IMR-90 (cell line): ENCODE measurements at regions not wholly inside any gene's neighbourhood (a gene's known extent, or its start where the extent isn't known, plus 50 kb on each side); places are given as distances from the start of the nearest gene placed in this dataset.

Experiments used
- ATAC-seq: fragments of 200-7000 bp; cut with Tn5 transposase; 2 replicates; pipeline ENCODE4 v1.9.1; 2020; ENCODE audit warnings: low read depth, mild to moderate bottlenecking, moderate library complexity
- BruUV-seq: library from RNA; stranded (reverse); fragments of 400-500 nt; replicated peaks from 2 replicates; lab custom pipeline; 2021; lab: Mats Ljungman, UMichigan
- CTCF ChIA-PET: fragments of 300-600 bp; formaldehyde crosslinking; extraction: SDS; loops from one replicate; lab custom pipeline; 2021; ENCODE audit warnings: antibody characterized with exemption; lab: Yijun Ruan, JAX
- POLR2A ChIA-PET: fragments of 300-600 bp; sonication (Branson Sonifier 250); formaldehyde crosslinking; loops from one replicate; lab custom pipeline; 2022; ENCODE audit warnings: antibody characterized with exemption; ENCODE audit not compliant: unreplicated experiment; lab: Charles Lee
- DNase-seq: peaks from one replicate; pipeline ENCODE4 v3.0.0; 2013
- H2AFZ ChIP-seq: replicated peaks from 2 replicates; pipeline ENCODE3; 2013; ENCODE audit warnings: low read length, mild to moderate bottlenecking; ENCODE audit not compliant: poor library complexity
- H2AK5ac ChIP-seq: 2 replicates; pipeline ENCODE4 v1.6.1; 2013; ENCODE audit warnings: low read depth, low read length, inconsistent platforms
- H2AK9ac ChIP-seq: replicated peaks from 2 replicates; pipeline ENCODE3; 2013; ENCODE audit warnings: mild to moderate bottlenecking, low read depth, low read length, moderate library complexity; ENCODE audit not compliant: poor library complexity
- H2BK120ac ChIP-seq: 2 replicates; pipeline ENCODE4 v1.6.1; 2013; ENCODE audit warnings: low read depth, low read length, inconsistent platforms
- H2BK15ac ChIP-seq: 3 replicates; pipeline ENCODE4 v1.6.1; 2013; ENCODE audit warnings: low read depth, low read length, inconsistent platforms
- H2BK20ac ChIP-seq: 2 replicates; pipeline ENCODE4 v1.6.1; 2013; ENCODE audit warnings: low read depth, mild to moderate bottlenecking, inconsistent platforms, low read length, moderate library complexity
- H2BK5ac ChIP-seq: 2 replicates; pipeline ENCODE4 v1.6.1; 2013; ENCODE audit warnings: mild to moderate bottlenecking, low read depth, low read length, inconsistent platforms; ENCODE audit not compliant: poor library complexity, severe bottlenecking
- H3K14ac ChIP-seq: replicated peaks from 2 replicates; pipeline ENCODE4 v1.6.1; 2013; ENCODE audit warnings: low read depth, low read length, inconsistent platforms
- H3K18ac ChIP-seq: 2 replicates; pipeline ENCODE4 v1.6.1; 2013; ENCODE audit warnings: low read depth, low read length, control low read depth
- H3K23ac ChIP-seq: 2 replicates; pipeline ENCODE4 v1.6.1; 2013; ENCODE audit warnings: low read depth, low read length, inconsistent platforms
- H3K27ac ChIP-seq: 2 replicates; pipeline ENCODE4 v1.5.1; 2013; ENCODE audit warnings: mild to moderate bottlenecking, control low read depth, low read length; ENCODE audit not compliant: insufficient read depth
- H3K27me3 ChIP-seq: 2 replicates; pipeline ENCODE4 v1.6.1; 2013; ENCODE audit warnings: low read length; ENCODE audit not compliant: control insufficient read depth, insufficient read depth
- H3K36me3 ChIP-seq: 2 replicates; pipeline ENCODE4 v1.6.1; 2013; ENCODE audit warnings: low read length, mixed read lengths; ENCODE audit not compliant: control insufficient read depth, insufficient read depth
- H3K4ac ChIP-seq: 2 replicates; pipeline ENCODE4 v1.6.1; 2013; ENCODE audit warnings: low read depth, low read length, inconsistent platforms
- H3K4me1 ChIP-seq: 2 replicates; pipeline ENCODE4 v1.6.1; 2013; ENCODE audit warnings: low read length, mixed read lengths; ENCODE audit not compliant: control insufficient read depth, insufficient read depth
- H3K4me2 ChIP-seq: 2 replicates; pipeline ENCODE4 v1.6.1; 2013; ENCODE audit warnings: low read depth, mild to moderate bottlenecking, control low read depth, low read length, moderate library complexity
- H3K4me3 ChIP-seq: 2 replicates; pipeline ENCODE4 v1.5.1; 2013; ENCODE audit warnings: low read depth, mild to moderate bottlenecking, control low read depth, low read length, moderate library complexity; ENCODE audit not compliant: insufficient read depth
- H3K56ac ChIP-seq: 2 replicates; pipeline ENCODE4 v1.6.1; 2013; ENCODE audit warnings: low read length, inconsistent platforms; ENCODE audit not compliant: insufficient read depth; ENCODE audit errors: extremely low read depth
- H3K79me1 ChIP-seq, 2 experiments: 2 replicates each; pipeline ENCODE4 v1.6.1; 2013; ENCODE audit warnings: low read length in 2 of 2, inconsistent platforms in 1 of 2, low read depth in 1 of 2
- H3K9ac ChIP-seq: 2 replicates; pipeline ENCODE4 v1.6.1; 2013; ENCODE audit warnings: low read depth, low read length, control low read depth
- H3K9me1 ChIP-seq: 2 replicates; pipeline ENCODE4 v1.6.1; 2013; ENCODE audit warnings: low read length, inconsistent platforms; ENCODE audit not compliant: insufficient read depth
- H3K9me3 ChIP-seq: 2 replicates; pipeline ENCODE4 v1.6.1; 2013; ENCODE audit warnings: low read length; ENCODE audit not compliant: control insufficient read depth, insufficient read depth
- H4K20me1 ChIP-seq: 2 replicates; pipeline ENCODE4 v1.6.1; 2013; ENCODE audit warnings: low read length, inconsistent platforms; ENCODE audit not compliant: insufficient read depth
- H4K5ac ChIP-seq: 2 replicates; pipeline ENCODE4 v1.6.1; 2013; ENCODE audit warnings: mild to moderate bottlenecking, low read depth, low read length, control low read depth
- H4K8ac ChIP-seq, 2 experiments: 2 replicates each; pipeline ENCODE4 v1.6.1; 2013; ENCODE audit warnings: low read depth in 2 of 2, low read length in 2 of 2, control low read depth in 1 of 2, inconsistent platforms in 1 of 2
- H4K91ac ChIP-seq: 2 replicates; pipeline ENCODE4 v1.6.1; 2013; ENCODE audit warnings: low read depth, low read length, inconsistent platforms; ENCODE audit not compliant: insufficient read depth
- CEBPB ChIP-seq: IDR thresholded peaks from 2 replicates; pipeline ENCODE4 v1.6.1; 2012; ENCODE audit warnings: low read depth, low read length, improper control_type of control experiment
- ELK1 ChIP-seq: fragments of 150-350 bp; IDR thresholded peaks from 2 replicates; pipeline ENCODE4 v1.6.1; 2016; ENCODE audit warnings: low read depth, mild to moderate bottlenecking, low read length, moderate library complexity, borderline replicate concordance
- MAZ ChIP-seq: IDR thresholded peaks from 2 replicates; pipeline ENCODE4 v1.6.1; 2012; ENCODE audit warnings: low read depth, mild to moderate bottlenecking, low read length, improper control_type of control experiment, moderate library complexity, borderline replicate concordance
- RAD21 ChIP-seq: IDR thresholded peaks from 2 replicates; pipeline ENCODE4 v1.6.1; 2012; ENCODE audit warnings: low read length, improper control_type of control experiment
- SMC3 ChIP-seq: fragments of 150-350 bp; IDR thresholded peaks from 2 replicates; pipeline ENCODE4 v1.6.1; 2016; ENCODE audit warnings: low read depth, mild to moderate bottlenecking, antibody characterized with exemption, low read length, moderate library complexity
- USF2 ChIP-seq: fragments of 150-350 bp; IDR thresholded peaks from 2 replicates; pipeline ENCODE4 v1.6.1; 2017; ENCODE audit warnings: mild to moderate bottlenecking, antibody characterized with exemption, low read length, low read depth
- WGBS, 2 experiments: methylation state at CpG; one replicate each; pipeline versions ENCODE4 v1.1.5 to v1.1.7; 2013; ENCODE audit warnings: missing lambda C conversion rate in 2 of 2; ENCODE audit not compliant: insufficient read length in 1 of 2; ENCODE audit errors: extremely low coverage in 2 of 2; 5-methylcytosine and 5-hydroxymethylcytosine counted together
- dilution Hi-C: fragments of 300-500 bp; cut with HindIII; formaldehyde crosslinking; loops from one replicate; pipeline ENCODE4 v1.14.3; 2018; ENCODE audit warnings: low sequenced_read_pairs; ENCODE audit not compliant: unreplicated experiment
- in situ Hi-C: fragments of 300-500 bp; cut with MboI; formaldehyde crosslinking; loops from 3 replicates; pipeline ENCODE4 v1.14.3; 2019; ENCODE audit warnings: low sequenced_read_pairs, inconsistent platforms, mixed read lengths
- intact Hi-C: fragments of 100-400 bp; cut with micrococcal nuclease; formaldehyde crosslinking; loops from 2 replicates; pipeline ENCODE4 v1.10.0; 2022

GRCh38 chr7:33706771-33707200, 198.6 kb upstream of the BMPER start:
- ATAC-seq = peak; percentile 32
- no TSS peak for BruUV-seq
- H3K9me1 ChIP-seq = no peaks in the 10 kb centered on the region

More at GRCh38 chr7:33706771-33707200, 198.6 kb upstream of the BMPER start:
- DNase-seq = no peak
- intact Hi-C loops = no loop called here
- Histone ChIP-seq H4K8ac (no peak overlapping the region), H4K20me1 (no peaks in the 10 kb centered on the region), H3K4me2 (peak overlapping the region; percentile 68; the same call in 1 of the 2 replicates), H2BK120ac (no peak overlapping the region), H2AK5ac (no peak overlapping the region), H2AK9ac (no peak overlapping the region), H3K79me1 (no peaks in the 10 kb centered on the region), H3K4me3 (no peak overlapping the region), H4K5ac (0 out of 2 replicates have a peak overlapping the region, but pooled peaks have one; percentile 55), H3K18ac (peak overlapping the region; percentile 29), H4K91ac (no peak overlapping the region), H3K56ac (no peak overlapping the region), H3K27ac (no peak overlapping the region), H3K23ac (no peak overlapping the region), H2BK5ac (no peak overlapping the region), H3K27me3 (no peaks in the 10 kb centered on the region), H3K36me3 (no peaks in the 10 kb centered on the region), H3K4me1 (peaks cover 5% of the 10 kb centered on the region), H2BK15ac (no peak overlapping the region), H3K4ac (no peak overlapping the region), H3K9ac (no peak overlapping the region), H2BK20ac (no peak overlapping the region), H2AFZ (peak overlapping the region; percentile 52), H3K9me3 (peaks cover under 1% of the 10 kb centered on the region; the same call in 1 of the 2 replicates), H3K14ac (no peak overlapping the region; the same call in 1 of the 2 replicates)
- POLR2A ChIA-PET = no interaction called here
- WGBS, 2 experiments = no CpG with 5 or more reads among the region's 5 CpGs
- dilution Hi-C loops = no loop called here
- CTCF ChIA-PET = interaction anchor here (0.6 kb wide), 1 partner anchor 9 kb away, joined by 3 read pairs; no protein-coding TSS in a partner anchor
- in situ Hi-C loops = no loop called here
- TF ChIP-seq ELK1 = no peak
- no peak for TF ChIP-seq RAD21
- no peak for TF ChIP-seq CEBPB
- no peak for TF ChIP-seq USF2
- TF ChIP-seq MAZ = no peak
- TF ChIP-seq SMC3 = no peak
